ENCODE measurements at regions not wholly inside any gene's neighbourhood (a gene's known extent, or its start where the extent isn't known, plus 50 kb on each side); places are given as distances from the start of the nearest gene placed in this dataset.

DNA sequence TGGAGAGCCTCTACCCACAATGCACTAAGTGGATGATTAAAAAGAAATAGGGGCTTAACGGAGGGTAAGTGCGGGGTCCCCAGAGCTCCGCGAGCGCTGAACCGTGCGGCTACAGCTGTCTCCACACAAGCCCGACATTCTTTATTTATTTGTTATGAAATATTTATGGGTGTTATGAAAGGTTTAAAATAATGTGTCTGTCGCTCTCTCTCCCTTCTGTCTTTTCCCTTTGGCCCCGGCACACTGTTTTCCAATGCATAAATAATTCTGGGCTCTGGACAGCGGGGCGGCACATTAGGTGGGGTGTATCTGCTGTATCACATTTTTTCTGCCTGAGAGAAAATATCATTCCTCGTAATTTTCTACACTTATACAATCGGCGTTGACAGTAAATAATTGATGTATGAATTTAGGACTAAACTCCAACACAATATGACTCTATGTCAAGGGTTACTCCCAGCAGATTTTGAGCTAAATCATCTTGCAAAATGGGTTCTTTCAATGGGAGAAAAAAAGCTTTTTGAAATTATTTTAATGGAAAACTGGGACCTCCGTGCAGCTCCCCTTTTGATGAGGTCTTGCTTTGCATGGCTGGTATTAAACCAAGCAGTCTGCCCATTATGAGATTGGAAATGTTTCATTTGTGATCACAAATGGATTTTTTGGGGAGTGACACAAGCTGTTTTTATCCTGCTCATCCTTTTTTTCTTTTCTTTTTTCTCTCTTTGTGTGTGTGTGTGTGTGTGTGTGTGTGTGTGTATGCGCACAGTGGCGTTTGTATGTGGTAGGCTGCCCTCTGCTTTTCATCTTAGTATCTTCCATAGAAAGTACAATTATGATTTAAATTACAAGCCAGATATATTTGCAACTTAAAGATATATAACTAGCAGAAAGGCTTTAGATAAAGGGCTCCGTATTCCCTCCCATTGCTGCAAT is 370.6 kb upstream of the IRX4 start:
- no peak overlapping the region for H3K4me3 ChIP-seq

DNA sequence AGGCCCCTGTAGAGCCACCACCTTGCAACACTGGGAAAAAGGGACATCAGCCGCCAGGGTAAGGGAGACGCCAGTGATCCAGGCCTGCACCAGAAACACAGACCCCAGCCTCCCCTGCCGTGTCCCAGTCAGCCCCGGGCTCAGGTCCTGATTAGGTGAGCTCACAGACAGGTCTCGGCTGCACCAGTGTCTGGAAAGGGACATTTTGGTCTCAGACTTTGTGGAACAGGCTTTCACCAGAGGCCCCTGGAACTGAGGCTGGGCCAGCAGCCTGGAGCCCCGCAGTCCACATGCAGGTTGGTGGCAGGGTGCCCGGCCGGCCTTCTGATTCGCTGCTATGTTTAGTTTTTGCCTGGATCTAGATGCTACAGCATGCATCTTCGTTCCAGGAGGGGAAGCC is 369.0 kb upstream of the IRX4 start:
- ATAC-seq (no peak), DNase-seq (no peak)
- no peaks in the 10 kb centered on the region for H3K36me3 ChIP-seq (ENCODE audit: low read depth)
- H3K9me3 ChIP-seq: no peaks in the 10 kb centered on the region
- no peaks in the 10 kb centered on the region for H3K4me1 ChIP-seq (ENCODE audit: low read depth)
- H3K4me3 ChIP-seq: no peak overlapping the region
- TF ChIP-seq, protein P1, sequence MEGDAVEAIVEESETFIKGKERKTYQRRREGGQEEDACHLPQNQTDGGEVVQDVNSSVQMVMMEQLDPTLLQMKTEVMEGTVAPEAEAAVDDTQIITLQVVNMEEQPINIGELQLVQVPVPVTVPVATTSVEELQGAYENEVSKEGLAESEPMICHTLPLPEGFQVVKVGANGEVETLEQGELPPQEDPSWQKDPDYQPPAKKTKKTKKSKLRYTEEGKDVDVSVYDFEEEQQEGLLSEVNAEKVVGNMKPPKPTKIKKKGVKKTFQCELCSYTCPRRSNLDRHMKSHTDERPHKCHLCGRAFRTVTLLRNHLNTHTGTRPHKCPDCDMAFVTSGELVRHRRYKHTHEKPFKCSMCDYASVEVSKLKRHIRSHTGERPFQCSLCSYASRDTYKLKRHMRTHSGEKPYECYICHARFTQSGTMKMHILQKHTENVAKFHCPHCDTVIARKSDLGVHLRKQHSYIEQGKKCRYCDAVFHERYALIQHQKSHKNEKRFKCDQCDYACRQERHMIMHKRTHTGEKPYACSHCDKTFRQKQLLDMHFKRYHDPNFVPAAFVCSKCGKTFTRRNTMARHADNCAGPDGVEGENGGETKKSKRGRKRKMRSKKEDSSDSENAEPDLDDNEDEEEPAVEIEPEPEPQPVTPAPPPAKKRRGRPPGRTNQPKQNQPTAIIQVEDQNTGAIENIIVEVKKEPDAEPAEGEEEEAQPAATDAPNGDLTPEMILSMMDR (IDR thresholded peaks at IDR 0.05): no peak
- intact Hi-C loops (cut with DNase I, micrococcal nuclease): no loop called here

More for the DNA sequence above, 370.6 kb upstream of the IRX4 start:
- Histone ChIP-seq H3K36me3 (ENCODE audit: low read depth) (no peaks in the 10 kb centered on the region), H3K4me1 (ENCODE audit: low read depth) (no peaks in the 10 kb centered on the region), H3K9me3 (no peaks in the 10 kb centered on the region)
- ATAC-seq: no peak
- intact Hi-C loops (cut with DNase I, micrococcal nuclease): no loop called here
- TF ChIP-seq, protein P1 (IDR thresholded peaks at IDR 0.05): no peak
- no peak for DNase-seq

DNA sequence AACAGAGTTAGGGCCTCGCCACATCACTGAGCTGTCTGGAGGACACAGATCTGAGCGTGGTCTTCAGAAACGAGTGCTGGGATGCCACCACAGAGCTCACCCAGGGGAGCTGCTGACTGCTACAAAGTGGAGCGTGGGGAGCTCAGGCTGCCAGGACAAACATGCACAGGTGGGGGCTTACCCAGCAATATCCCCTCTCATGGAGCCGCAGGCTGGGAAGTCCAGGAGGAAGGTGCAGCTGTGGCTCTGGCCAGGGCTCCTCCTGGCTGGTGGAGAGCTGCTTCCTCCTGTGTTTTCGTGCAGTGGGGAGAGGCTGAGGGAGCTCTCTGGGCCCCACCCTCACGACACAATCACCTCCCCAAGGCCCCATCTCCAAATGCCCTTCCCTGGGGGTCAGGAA is 368.6 kb upstream of the IRX4 start:
- TF ChIP-seq, protein P1 (IDR thresholded peaks at IDR 0.05): no peak
- no peak for ATAC-seq

DNA sequence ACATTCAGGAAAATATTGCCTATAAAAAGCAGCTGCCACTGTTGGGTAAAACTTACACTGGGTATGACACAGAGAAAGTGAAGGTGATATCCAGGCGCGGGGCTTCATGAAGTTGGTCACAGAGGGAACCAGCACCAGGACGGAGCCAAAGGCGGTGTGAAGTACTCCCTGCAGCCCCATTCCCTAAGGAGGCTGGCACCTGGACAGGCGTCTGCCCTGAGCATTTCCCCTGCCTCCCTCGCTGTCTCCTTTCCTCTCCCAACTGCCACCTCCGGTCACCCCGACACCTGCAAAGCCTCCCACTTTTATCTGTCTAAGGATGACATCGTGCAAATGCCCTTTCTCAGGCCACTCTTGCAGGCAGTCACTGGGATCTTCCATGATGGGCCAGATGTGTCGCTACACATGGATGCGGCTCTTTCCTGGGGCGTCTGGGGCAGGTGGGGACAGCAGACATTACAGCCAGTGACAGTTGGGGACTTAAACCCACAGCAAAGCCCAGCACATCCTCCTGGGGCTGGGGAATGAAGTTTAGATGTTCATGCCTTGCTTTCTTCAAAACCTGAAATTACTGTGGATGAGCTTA is 367.7 kb upstream of the IRX4 start:
- ATAC-seq: no peak

More for the DNA sequence above, 368.6 kb upstream of the IRX4 start:
- H3K9me3 ChIP-seq: no peaks in the 10 kb centered on the region
- intact Hi-C loops (cut with DNase I, micrococcal nuclease): no loop called here
- H3K36me3 ChIP-seq (ENCODE audit: low read depth): no peaks in the 10 kb centered on the region
- DNase-seq: no peak
- no peak overlapping the region for H3K4me3 ChIP-seq
- H3K4me1 ChIP-seq (ENCODE audit: low read depth): no peaks in the 10 kb centered on the region

GRCh38 chr5:2249442-2249841 is 366.7 kb upstream of the IRX4 start:
- intact Hi-C loops (cut with DNase I, micrococcal nuclease): no loop called here
- ATAC-seq (no peak), DNase-seq (no peak)
- H3K9me3 ChIP-seq: no peaks in the 10 kb centered on the region
- no peak overlapping the region for H3K4me3 ChIP-seq
- TF ChIP-seq, protein P1 (IDR thresholded peaks at IDR 0.05): no peak
- H3K4me1 ChIP-seq (ENCODE audit: low read depth): no peaks in the 10 kb centered on the region
- H3K36me3 ChIP-seq (ENCODE audit: low read depth): no peaks in the 10 kb centered on the region

More for the DNA sequence above, 367.7 kb upstream of the IRX4 start:
- DNase-seq: no peak
- Histone ChIP-seq H3K4me1 (ENCODE audit: low read depth) (no peaks in the 10 kb centered on the region), H3K4me3 (no peak overlapping the region), H3K36me3 (ENCODE audit: low read depth) (no peaks in the 10 kb centered on the region), H3K9me3 (no peaks in the 10 kb centered on the region)
- TF ChIP-seq, protein P1 (IDR thresholded peaks at IDR 0.05): no peak
- intact Hi-C loops (cut with DNase I, micrococcal nuclease): no loop called here

Measured in mucosa of descending colon (tissue), 3 donors.